PFSK-1 (cell line): ENCODE measurements at regions not wholly inside any gene's neighbourhood (a gene's known extent, or its start where the extent isn't known, plus 50 kb on each side); places are given as distances from the start of the nearest gene placed in this dataset.

Experiments used
- FOXP2 ChIP-seq: optimal IDR thresholded peaks from 2 replicates; pipeline ENCODE3; 2011; ENCODE audit warnings: borderline replicate concordance, control low read depth, inconsistent platforms; ENCODE audit not compliant: insufficient read depth; ENCODE audit errors: extremely low read length, extremely low read depth
- POLR2AphosphoS5 ChIP-seq: IDR thresholded peaks from 2 replicates; pipeline ENCODE4 v1.6.1; 2012; ENCODE audit warnings: low read depth, mild to moderate bottlenecking, control low read depth, low read length, moderate library complexity
- REST ChIP-seq, 2 experiments: IDR thresholded peaks; 2 replicates each; pipeline versions ENCODE4 v1.6.1 to v1.8.0; 2011 to 2012; ENCODE audit warnings: low read depth in 2 of 2, low read length in 2 of 2, control low read depth in 1 of 2, inconsistent platforms in 1 of 2, mild to moderate bottlenecking in 1 of 2, moderate library complexity in 1 of 2; ENCODE audit not compliant: insufficient read depth in 1 of 2
- SIN3A ChIP-seq: IDR thresholded peaks from 2 replicates; pipeline ENCODE4 v1.6.1; 2012; ENCODE audit warnings: mild to moderate bottlenecking, low read length, moderate library complexity, borderline replicate concordance; ENCODE audit not compliant: insufficient read depth
- TAF1 ChIP-seq: IDR thresholded peaks from 2 replicates; pipeline ENCODE4 v1.6.1; 2012; ENCODE audit warnings: low read length, control low read depth, borderline replicate concordance; ENCODE audit not compliant: insufficient read depth

- TF ChIP-seq FOXP2 (no peak), REST (IDR thresholded peaks at IDR 0.05; ENCODE audit: insufficient read depth in 1 of 2, low read depth in 2 of 2, low read length in 2 of 2) (no peak), POLR2AphosphoS5 (no peak), SIN3A (no peak), TAF1 (no peak)
Measured at GRCh38 chr10:63769367-63769766, 248.2 kb downstream of the REEP3 start.

- TF ChIP-seq TAF1 (no peak), POLR2AphosphoS5 (no peak), FOXP2 (no peak), SIN3A (no peak), REST (IDR thresholded peaks at IDR 0.05; ENCODE audit: insufficient read depth in 1 of 2, low read depth in 2 of 2, low read length in 2 of 2) (no peak)
Measured at GRCh38 chr10:63770523-63770922, 249.3 kb downstream of the REEP3 start.

GRCh38 chr10:63772491-63772890 is 251.3 kb downstream of the REEP3 start:
- TF ChIP-seq SIN3A (no peak), TAF1 (no peak), FOXP2 (no peak), REST (IDR thresholded peaks at IDR 0.05; ENCODE audit: insufficient read depth in 1 of 2, low read depth in 2 of 2, low read length in 2 of 2) (no peak), POLR2AphosphoS5 (no peak)

- TF ChIP-seq SIN3A: no peak
- no peak for TF ChIP-seq POLR2AphosphoS5
- no peak for TF ChIP-seq REST (IDR thresholded peaks at IDR 0.05; ENCODE audit: insufficient read depth in 1 of 2, low read depth in 2 of 2, low read length in 2 of 2)
- no peak for TF ChIP-seq TAF1
- TF ChIP-seq FOXP2: no peak
Measured at GRCh38 chr10:63773106-63773505, 251.9 kb downstream of the REEP3 start.

GRCh38 chr10:63773962-63774361 is 252.8 kb downstream of the REEP3 start:
- TF ChIP-seq TAF1 (no peak), SIN3A (no peak), FOXP2 (no peak), REST (IDR thresholded peaks at IDR 0.05; ENCODE audit: insufficient read depth in 1 of 2, low read depth in 2 of 2, low read length in 2 of 2) (no peak), POLR2AphosphoS5 (no peak)
